ENCODE measurements at regions not wholly inside any gene's neighbourhood (a gene's known extent, or its start where the extent isn't known, plus 50 kb on each side); places are given as distances from the start of the nearest gene placed in this dataset.

DNA sequence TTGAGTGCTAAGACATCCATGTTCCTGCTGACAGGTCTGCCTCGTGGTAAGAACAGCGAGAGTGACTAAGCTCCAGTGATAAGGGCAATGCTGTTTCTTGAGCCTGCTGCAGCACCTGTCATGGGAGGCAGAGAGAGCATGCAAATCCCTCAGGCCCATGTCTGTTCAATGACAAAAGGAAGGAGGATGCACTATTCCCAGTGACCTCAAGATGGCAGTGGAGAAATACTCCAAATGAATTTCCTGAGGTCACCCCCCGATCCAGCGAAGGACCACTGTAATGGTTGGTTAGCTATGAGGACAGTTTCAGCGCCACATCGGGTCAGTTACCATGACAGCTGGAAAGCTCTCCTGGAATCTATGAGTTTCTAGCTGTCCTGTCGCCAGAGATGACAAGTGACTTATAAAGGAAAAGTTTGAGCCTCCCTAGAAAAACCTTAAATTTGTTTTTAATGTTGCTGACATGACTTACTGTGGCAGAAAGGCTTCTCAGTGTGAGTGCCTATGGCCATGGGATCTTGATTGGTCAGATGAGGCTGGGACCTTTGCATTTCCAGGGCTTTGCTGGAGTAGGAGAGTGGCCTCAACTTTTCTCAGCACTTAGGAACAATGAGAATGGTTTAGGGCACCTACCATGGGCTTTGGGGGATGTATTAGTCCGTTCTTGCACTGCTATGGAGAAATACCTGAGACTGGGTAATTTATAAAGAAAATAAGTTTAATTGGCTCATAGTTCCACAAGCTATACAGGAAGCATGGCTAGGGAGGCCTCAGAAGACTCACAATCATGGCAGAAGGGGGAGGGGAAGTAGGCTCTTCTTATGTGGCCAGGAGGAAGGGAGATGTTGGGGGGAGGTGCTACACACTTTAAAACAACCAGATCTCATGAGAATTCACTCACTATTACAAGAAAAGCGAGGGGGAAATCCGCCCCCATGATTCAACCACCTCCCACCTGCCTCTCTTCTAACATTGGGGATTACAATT lies 88.0 kb upstream of the TMEM260 start:
- DNase-seq = peak; percentile 65
- H3K4me3 ChIP-seq (ENCODE audit: low read depth, low read length) = no peak overlapping the region
- in situ Hi-C loops (cut with HindIII; ENCODE audit: low pct_ligation_motif_present, low sequenced_read_pairs) = loop anchor here (25.0 kb wide), 1 partner anchor 1054 kb away; the partner anchor contains the start of gene TBPL2
- no peaks in the 10 kb centered on the region for H3K27me3 ChIP-seq (replicated peaks)
- TF ChIP-seq, protein P1, sequence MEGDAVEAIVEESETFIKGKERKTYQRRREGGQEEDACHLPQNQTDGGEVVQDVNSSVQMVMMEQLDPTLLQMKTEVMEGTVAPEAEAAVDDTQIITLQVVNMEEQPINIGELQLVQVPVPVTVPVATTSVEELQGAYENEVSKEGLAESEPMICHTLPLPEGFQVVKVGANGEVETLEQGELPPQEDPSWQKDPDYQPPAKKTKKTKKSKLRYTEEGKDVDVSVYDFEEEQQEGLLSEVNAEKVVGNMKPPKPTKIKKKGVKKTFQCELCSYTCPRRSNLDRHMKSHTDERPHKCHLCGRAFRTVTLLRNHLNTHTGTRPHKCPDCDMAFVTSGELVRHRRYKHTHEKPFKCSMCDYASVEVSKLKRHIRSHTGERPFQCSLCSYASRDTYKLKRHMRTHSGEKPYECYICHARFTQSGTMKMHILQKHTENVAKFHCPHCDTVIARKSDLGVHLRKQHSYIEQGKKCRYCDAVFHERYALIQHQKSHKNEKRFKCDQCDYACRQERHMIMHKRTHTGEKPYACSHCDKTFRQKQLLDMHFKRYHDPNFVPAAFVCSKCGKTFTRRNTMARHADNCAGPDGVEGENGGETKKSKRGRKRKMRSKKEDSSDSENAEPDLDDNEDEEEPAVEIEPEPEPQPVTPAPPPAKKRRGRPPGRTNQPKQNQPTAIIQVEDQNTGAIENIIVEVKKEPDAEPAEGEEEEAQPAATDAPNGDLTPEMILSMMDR (IDR thresholded peaks at IDR 0.05; ENCODE audit: low read depth, low read length, missing control alignments) = peak; percentile 83
- no peak overlapping the region for H3K27ac ChIP-seq
- no peaks in the 10 kb centered on the region for H3K36me3 ChIP-seq (replicated peaks)

DNA sequence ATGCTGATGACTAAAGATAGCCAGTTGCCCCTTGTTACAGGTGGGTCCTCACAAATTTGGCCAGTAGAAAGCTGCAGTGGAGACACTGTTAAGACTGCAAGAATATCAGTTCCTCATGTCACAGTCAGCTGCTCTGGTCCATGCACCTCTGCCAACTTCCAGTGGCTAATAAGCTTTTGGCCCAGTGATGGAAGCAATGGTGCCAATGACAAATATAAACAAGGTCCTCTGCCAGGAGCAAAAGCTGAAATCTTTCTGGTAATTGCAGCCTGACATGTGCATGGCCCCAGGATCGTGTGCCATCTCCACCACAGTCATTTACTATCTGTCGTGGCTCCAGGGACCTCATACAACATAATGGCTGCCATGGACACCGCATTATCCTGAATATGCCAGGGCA lies 85.4 kb upstream of the TMEM260 start:
- Histone ChIP-seq H3K4me3 (ENCODE audit: low read depth, low read length) (no peak overlapping the region), H3K27me3 (replicated peaks) (no peaks in the 10 kb centered on the region), H3K27ac (no peak overlapping the region), H3K36me3 (replicated peaks) (no peaks in the 10 kb centered on the region)
- TF ChIP-seq, protein P1 (IDR thresholded peaks at IDR 0.05; ENCODE audit: low read depth, low read length, missing control alignments) = no peak
- DNase-seq = no peak
- in situ Hi-C loops (cut with HindIII; ENCODE audit: low pct_ligation_motif_present, low sequenced_read_pairs) = loop anchor here (25.0 kb wide), 1 partner anchor 1057 kb away; the partner anchor contains the start of gene TBPL2

DNA sequence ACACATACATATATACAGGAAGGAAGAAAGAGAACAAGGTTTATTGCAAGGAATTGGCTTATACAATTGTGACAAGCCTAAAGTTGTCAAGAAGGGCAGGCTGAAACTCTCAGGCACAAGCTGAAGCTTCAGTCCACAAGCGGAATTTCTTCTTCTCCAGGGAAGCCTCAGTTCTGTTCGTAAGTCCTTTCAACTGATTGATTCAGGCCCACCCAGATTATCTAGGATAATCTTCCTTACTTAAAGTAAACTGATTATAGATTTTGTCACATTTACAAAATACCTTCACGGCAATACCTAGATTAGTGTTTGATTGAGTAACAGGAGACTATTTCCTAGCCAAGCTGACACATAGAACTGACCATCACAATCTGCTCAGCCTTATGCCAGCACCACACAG lies 81.5 kb upstream of the TMEM260 start:
- Histone ChIP-seq H3K27me3 (replicated peaks) (no peaks in the 10 kb centered on the region), H3K4me3 (ENCODE audit: low read depth, low read length) (no peak overlapping the region), H3K27ac (no peak overlapping the region), H3K36me3 (replicated peaks) (no peaks in the 10 kb centered on the region)
- in situ Hi-C loops (cut with HindIII; ENCODE audit: low pct_ligation_motif_present, low sequenced_read_pairs) = loop anchor here (25.0 kb wide), 1 partner anchor 1061 kb away; the partner anchor contains the start of gene TBPL2
- DNase-seq = no peak
- TF ChIP-seq, protein P1 (IDR thresholded peaks at IDR 0.05; ENCODE audit: low read depth, low read length, missing control alignments) = no peak

DNA sequence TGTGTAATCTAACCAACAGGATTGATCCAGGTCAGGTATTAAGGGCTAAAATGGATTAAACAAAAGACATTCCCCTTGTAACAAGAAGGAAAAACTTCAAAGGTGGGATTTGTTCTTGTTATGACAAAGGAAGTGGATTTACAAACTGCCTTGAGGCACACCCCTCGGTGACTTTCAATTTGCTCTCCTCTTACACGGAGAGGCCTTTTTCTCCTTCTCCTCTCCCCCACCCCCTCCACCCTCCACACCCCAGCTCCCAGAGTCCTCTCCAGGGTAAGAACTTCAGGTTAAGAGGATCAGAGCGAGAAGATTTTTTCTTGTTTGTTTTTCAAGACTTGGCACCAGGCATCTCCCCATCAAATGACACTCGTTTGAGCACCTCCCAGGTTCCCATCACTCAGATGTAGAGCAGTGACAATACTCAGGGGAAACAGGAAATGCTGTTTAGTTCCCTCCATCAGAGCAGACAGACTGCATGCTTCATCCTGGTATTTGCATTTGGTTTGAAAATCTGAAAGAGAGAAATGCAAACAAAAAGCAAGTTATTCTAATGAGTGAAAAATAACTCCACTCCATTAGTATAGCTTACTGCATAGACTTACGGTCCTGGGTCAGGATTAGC lies 77.6 kb upstream of the TMEM260 start:
- Histone ChIP-seq H3K36me3 (replicated peaks) (no peaks in the 10 kb centered on the region), H3K27ac (no peak overlapping the region), H3K27me3 (replicated peaks) (no peaks in the 10 kb centered on the region), H3K4me3 (ENCODE audit: low read depth, low read length) (no peak overlapping the region)
- TF ChIP-seq, protein P1 (IDR thresholded peaks at IDR 0.05; ENCODE audit: low read depth, low read length, missing control alignments) = no peak
- in situ Hi-C loops (cut with HindIII; ENCODE audit: low pct_ligation_motif_present, low sequenced_read_pairs) = no loop called here
- no peak for DNase-seq

DNA sequence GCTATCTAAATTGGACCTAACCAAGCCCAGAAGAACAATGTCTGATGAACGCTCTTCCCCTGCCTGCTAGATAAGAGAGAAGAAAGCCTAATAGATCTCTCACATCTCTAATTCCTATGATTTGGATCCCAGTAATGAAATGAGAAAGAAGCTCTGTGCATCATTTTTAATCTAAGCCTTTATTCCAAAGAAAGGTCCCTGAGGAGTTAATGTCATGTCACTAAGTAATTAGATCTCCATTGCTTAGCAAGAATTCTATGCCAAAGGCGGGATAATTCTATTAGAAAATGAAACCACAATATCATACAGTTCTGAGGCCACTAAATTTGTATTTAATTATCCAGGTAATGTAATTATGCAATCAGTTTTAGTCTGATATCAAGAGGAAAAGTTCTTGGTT lies 74.2 kb upstream of the TMEM260 start:
- in situ Hi-C loops (cut with HindIII; ENCODE audit: low pct_ligation_motif_present, low sequenced_read_pairs) = no loop called here
- H3K27me3 ChIP-seq (replicated peaks) = no peaks in the 10 kb centered on the region
- TF ChIP-seq, protein P1 (IDR thresholded peaks at IDR 0.05; ENCODE audit: low read depth, low read length, missing control alignments) = no peak
- no peak overlapping the region for H3K27ac ChIP-seq
- no peak for DNase-seq
- H3K36me3 ChIP-seq (replicated peaks) = no peaks in the 10 kb centered on the region
- H3K4me3 ChIP-seq (ENCODE audit: low read depth, low read length) = no peak overlapping the region

All from brain microvascular endothelial cell (primary cell).